PC-3 (cell line): ENCODE measurements at regions not wholly inside any gene's neighbourhood (a gene's known extent, or its start where the extent isn't known, plus 50 kb on each side); places are given as distances from the start of the nearest gene placed in this dataset.

Source experiments
- ATAC-seq: fragments of 200-7000 bp; cut with Tn5 transposase; 2 replicates; pipeline ENCODE4 v1.9.1; 2020; ENCODE audit warnings: mild to moderate bottlenecking, moderate library complexity
- BruUV-seq: library from RNA; stranded (reverse); fragments of 400-500 nt; replicated peaks from 2 replicates; lab custom pipeline; 2021; lab: Mats Ljungman, UMichigan
- CTCF ChIA-PET: fragments of 300-600 bp; sonication (Branson Sonifier 250); formaldehyde crosslinking; loops from one replicate; lab custom pipeline; 2022; ENCODE audit warnings: antibody characterized with exemption; lab: Charles Lee
- POLR2A ChIA-PET: fragments of 300-600 bp; sonication (Branson Sonifier 250); formaldehyde crosslinking; loops from one replicate; lab custom pipeline; 2022; ENCODE audit warnings: antibody characterized with exemption; ENCODE audit not compliant: unreplicated experiment; lab: Charles Lee
- DNase-seq: peaks from one replicate; pipeline ENCODE4 v3.0.0-alpha.2; 2015
- H2AFZ ChIP-seq: fragments of 300-600 bp; sonication (generic); 2 replicates; pipeline ENCODE4 v1.6.0; 2016; ENCODE audit warnings: antibody characterized with exemption, low read length
- H3F3A ChIP-seq: fragments of 300-600 bp; sonication (generic); one replicate; pipeline ENCODE4 v1.6.0; 2017; ENCODE audit warnings: antibody characterized with exemption, low read length, control low read depth, mild to moderate bottlenecking; ENCODE audit not compliant: unreplicated experiment
- H3K27ac ChIP-seq: fragments of 300-600 bp; sonication (generic); 2 replicates; pipeline ENCODE4 v1.5.1; 2016; ENCODE audit warnings: mild to moderate bottlenecking, low read length
- H3K27me3 ChIP-seq: fragments of 300-600 bp; sonication (generic); 2 replicates; pipeline ENCODE4 v1.6.1; 2016; ENCODE audit warnings: low read length, mixed read lengths
- H3K36me3 ChIP-seq: fragments of 300-600 bp; sonication (generic); 2 replicates; pipeline ENCODE4 v1.6.1; 2016; ENCODE audit warnings: low read depth, mixed run types, low read length, mixed read lengths
- H3K4me1 ChIP-seq: fragments of 300-600 bp; sonication (generic); 2 replicates; pipeline ENCODE4 v1.5.1; 2016; ENCODE audit warnings: low read length; ENCODE audit not compliant: insufficient read depth
- H3K4me2 ChIP-seq: fragments of 300-600 bp; sonication (generic); 2 replicates; pipeline ENCODE4 v1.6.0; 2016; ENCODE audit warnings: low read length
- H3K4me3 ChIP-seq: fragments of 300-600 bp; sonication (generic); 2 replicates; pipeline ENCODE4 v1.5.1; 2016; ENCODE audit warnings: mild to moderate bottlenecking, low read length, mixed read lengths
- H3K79me2 ChIP-seq: fragments of 300-600 bp; sonication (generic); 2 replicates; pipeline ENCODE4 v1.6.1; 2017; ENCODE audit warnings: low read length, mixed read lengths
- H3K9ac ChIP-seq: fragments of 300-600 bp; sonication (generic); 2 replicates; pipeline ENCODE4 v1.6.0; 2016; ENCODE audit warnings: mild to moderate bottlenecking, low read length
- H3K9me2 ChIP-seq: fragments of 300-600 bp; sonication (generic); replicated peaks from 2 replicates; pipeline ENCODE4 v1.6.1; 2016; ENCODE audit warnings: mixed run types, low read length, mixed read lengths
- H3K9me3 ChIP-seq: fragments of 300-600 bp; sonication (generic); 2 replicates; pipeline ENCODE4 v1.6.1; 2016; ENCODE audit warnings: low read length, mixed read lengths
- H4K20me1 ChIP-seq: fragments of 300-600 bp; sonication (generic); 2 replicates; pipeline ENCODE4 v1.6.1; 2016; ENCODE audit warnings: low read length, mixed read lengths
- EZH2 ChIP-seq: fragments of 300-600 bp; sonication (generic); IDR thresholded peaks from one replicate; pipeline ENCODE4 v1.6.1; 2017; ENCODE audit warnings: antibody characterized with exemption, mild to moderate bottlenecking, low read length; ENCODE audit not compliant: unreplicated experiment
- EZH2phosphoT487 ChIP-seq: fragments of 300-600 bp; sonication (generic); IDR thresholded peaks from 2 replicates; pipeline ENCODE4 v1.6.1; 2018; ENCODE audit warnings: mild to moderate bottlenecking, antibody characterized with exemption, low read length, borderline replicate concordance
- intact Hi-C: fragments of 100-400 bp; cut with micrococcal nuclease; formaldehyde crosslinking; loops from 2 replicates; pipeline ENCODE4 v1.9.0; 2023
- TF ChIP-seq, protein P1 (sequence below): fragments of 300-600 bp; sonication (generic); conservative IDR thresholded peaks from 2 replicates; pipeline ENCODE4 v1.5.1; 2017; ENCODE audit warnings: antibody characterized with exemption, low read depth, mild to moderate bottlenecking, low read length

DNA sequence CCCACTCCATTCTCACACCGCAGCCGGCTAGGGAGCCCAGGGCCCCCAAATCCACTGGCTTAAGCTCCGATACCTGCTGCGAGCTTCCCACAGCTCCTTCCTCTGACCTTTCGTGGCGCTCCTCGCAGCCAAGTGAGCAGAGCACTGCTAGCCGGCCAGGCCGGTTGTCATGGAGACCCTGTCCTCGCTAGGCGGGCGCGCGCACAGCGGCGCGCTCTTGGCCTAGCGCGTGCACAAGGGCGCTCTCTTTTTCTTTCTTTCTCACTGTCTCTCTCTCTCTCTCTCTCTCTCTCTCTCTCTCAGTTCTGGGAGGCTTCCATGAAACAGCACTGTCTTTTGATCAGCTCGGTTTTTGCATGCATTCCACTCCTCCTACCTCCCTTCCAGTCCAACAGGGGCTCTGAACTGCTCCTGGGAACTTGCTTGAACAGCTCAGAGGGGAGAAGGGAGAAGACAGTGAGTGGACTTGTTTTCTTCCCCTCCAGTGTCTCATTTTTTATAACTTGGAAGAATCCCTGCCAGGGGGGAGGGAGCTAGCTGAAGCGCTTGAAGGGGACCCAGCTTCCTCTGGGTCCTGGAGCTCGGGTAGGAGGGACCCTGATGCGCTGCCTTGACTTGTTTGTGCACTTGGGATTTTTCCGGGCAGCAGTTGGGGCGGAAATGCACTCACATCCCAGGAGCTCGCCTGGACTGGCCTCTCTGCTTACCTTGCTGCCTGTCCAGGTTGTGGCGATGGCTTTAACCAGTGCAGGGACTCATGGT is 100.3 kb upstream of the AKIP1 start:
- intact Hi-C loops = loop anchor here (2.0 to 5.0 kb wide), 3 partner anchors 60 to 147 kb away; no protein-coding TSS in a partner anchor
- Histone ChIP-seq H3K9me2 (no peaks in the 10 kb centered on the region), H2AFZ (peak overlapping the region; percentile 74), H3K4me2 (peak overlapping the region; percentile 71), H3K27me3 (no peaks in the 10 kb centered on the region), H3K27ac (no peak overlapping the region), H3K9me3 (no peaks in the 10 kb centered on the region), H3K9ac (no peak overlapping the region; the same call in 1 of the 2 replicates), H3K4me3 (peak overlapping the region; percentile 61), H3K79me2 (no peaks in the 10 kb centered on the region), H3F3A (no peaks in the 10 kb centered on the region), H4K20me1 (no peaks in the 10 kb centered on the region), H3K36me3 (no peaks in the 10 kb centered on the region), H3K4me1 (peaks cover 30% of the 10 kb centered on the region)
- ChIA-PET CTCF (interaction anchor here (2.0 kb wide), 1 partner anchor 149 kb away, joined by 4 read pairs; no protein-coding TSS in a partner anchor), POLR2A (no interaction called here)
- ATAC-seq (peak; percentile 66), DNase-seq (peak; percentile 59)
- no TSS peak for BruUV-seq
- no peak for TF ChIP-seq EZH2

DNA sequence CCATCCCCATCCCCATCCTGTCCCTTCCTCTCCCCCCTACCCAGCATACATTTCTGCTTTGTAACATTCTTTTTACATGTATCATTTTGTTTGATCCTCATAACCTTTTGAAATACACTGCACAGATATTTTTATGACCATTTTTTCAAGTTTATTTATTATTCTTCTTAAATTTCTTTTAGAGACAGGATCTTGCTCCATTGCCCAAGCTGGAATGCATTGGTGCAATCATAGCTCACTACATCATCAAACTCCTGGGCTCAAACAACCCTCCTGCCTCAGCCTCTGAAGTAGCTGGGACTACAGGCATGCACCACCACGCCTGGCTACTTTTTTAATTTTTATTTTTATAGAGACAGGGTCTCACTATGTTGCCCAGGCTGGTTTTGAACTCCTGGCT is 99.4 kb upstream of the AKIP1 start:
- Histone ChIP-seq H2AFZ (no peak overlapping the region), H3K9me3 (no peaks in the 10 kb centered on the region), H3K4me3 (no peak overlapping the region), H3K27me3 (no peaks in the 10 kb centered on the region), H3K9ac (no peak overlapping the region), H3F3A (no peaks in the 10 kb centered on the region), H4K20me1 (no peaks in the 10 kb centered on the region), H3K36me3 (no peaks in the 10 kb centered on the region), H3K79me2 (no peaks in the 10 kb centered on the region), H3K4me1 (peaks cover 30% of the 10 kb centered on the region), H3K4me2 (no peak overlapping the region), H3K9me2 (no peaks in the 10 kb centered on the region), H3K27ac (no peak overlapping the region)
- CTCF ChIA-PET = no interaction called here
- DNase-seq (no peak), ATAC-seq (no peak)
- TF ChIP-seq EZH2phosphoT487 = no peak
- TF ChIP-seq, protein P1, sequence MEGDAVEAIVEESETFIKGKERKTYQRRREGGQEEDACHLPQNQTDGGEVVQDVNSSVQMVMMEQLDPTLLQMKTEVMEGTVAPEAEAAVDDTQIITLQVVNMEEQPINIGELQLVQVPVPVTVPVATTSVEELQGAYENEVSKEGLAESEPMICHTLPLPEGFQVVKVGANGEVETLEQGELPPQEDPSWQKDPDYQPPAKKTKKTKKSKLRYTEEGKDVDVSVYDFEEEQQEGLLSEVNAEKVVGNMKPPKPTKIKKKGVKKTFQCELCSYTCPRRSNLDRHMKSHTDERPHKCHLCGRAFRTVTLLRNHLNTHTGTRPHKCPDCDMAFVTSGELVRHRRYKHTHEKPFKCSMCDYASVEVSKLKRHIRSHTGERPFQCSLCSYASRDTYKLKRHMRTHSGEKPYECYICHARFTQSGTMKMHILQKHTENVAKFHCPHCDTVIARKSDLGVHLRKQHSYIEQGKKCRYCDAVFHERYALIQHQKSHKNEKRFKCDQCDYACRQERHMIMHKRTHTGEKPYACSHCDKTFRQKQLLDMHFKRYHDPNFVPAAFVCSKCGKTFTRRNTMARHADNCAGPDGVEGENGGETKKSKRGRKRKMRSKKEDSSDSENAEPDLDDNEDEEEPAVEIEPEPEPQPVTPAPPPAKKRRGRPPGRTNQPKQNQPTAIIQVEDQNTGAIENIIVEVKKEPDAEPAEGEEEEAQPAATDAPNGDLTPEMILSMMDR = no peak
- POLR2A ChIA-PET = no interaction called here
- intact Hi-C loops = loop anchor here (2.0 to 5.0 kb wide), 3 partner anchors 59 to 146 kb away; no protein-coding TSS in a partner anchor
- no TSS peak for BruUV-seq

DNA sequence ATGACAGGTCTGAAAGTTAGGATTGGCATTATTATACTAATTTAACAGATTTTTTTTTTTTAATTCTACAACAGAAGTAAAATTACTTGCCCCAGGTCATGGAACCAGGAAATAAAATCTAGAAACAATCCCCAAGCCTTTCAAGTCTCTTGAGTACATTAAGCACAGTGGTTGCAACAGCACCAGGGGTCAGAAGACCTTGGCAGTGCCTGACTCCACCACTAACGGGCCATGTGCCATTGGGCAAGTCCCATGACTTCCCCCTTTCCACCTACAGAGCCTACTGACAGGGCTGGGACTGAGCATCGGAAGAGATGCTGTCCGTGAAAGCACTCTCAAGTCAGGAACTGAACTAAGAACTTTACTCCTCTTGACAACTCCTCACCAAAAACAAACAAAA is 98.6 kb upstream of the AKIP1 start:
- Histone ChIP-seq H3K4me1 (peaks cover 30% of the 10 kb centered on the region), H3K27me3 (no peaks in the 10 kb centered on the region), H3F3A (no peaks in the 10 kb centered on the region), H3K9me2 (no peaks in the 10 kb centered on the region), H3K4me3 (no peak overlapping the region), H3K4me2 (no peak overlapping the region), H4K20me1 (no peaks in the 10 kb centered on the region), H3K36me3 (no peaks in the 10 kb centered on the region), H3K79me2 (no peaks in the 10 kb centered on the region), H3K27ac (no peak overlapping the region), H3K9me3 (no peaks in the 10 kb centered on the region), H3K9ac (no peak overlapping the region), H2AFZ (no peak overlapping the region)
- no peak for TF ChIP-seq EZH2phosphoT487
- TF ChIP-seq EZH2 = no peak
- TF ChIP-seq, protein P1 = no peak
- BruUV-seq = no TSS peak
- ChIA-PET POLR2A (no interaction called here), CTCF (no interaction called here)
- ATAC-seq (no peak), DNase-seq (no peak)
- intact Hi-C loops = loop anchor here (2.0 to 5.0 kb wide), 2 partner anchors 124 to 145 kb away; no protein-coding TSS in a partner anchor
